ENCODE measurements at regions not wholly inside any gene's neighbourhood (a gene's known extent, or its start where the extent isn't known, plus 50 kb on each side); places are given as distances from the start of the nearest gene placed in this dataset.
A peak's percentile ranks its signal among the peaks of the same experiment; 100 is the strongest.

DNA sequence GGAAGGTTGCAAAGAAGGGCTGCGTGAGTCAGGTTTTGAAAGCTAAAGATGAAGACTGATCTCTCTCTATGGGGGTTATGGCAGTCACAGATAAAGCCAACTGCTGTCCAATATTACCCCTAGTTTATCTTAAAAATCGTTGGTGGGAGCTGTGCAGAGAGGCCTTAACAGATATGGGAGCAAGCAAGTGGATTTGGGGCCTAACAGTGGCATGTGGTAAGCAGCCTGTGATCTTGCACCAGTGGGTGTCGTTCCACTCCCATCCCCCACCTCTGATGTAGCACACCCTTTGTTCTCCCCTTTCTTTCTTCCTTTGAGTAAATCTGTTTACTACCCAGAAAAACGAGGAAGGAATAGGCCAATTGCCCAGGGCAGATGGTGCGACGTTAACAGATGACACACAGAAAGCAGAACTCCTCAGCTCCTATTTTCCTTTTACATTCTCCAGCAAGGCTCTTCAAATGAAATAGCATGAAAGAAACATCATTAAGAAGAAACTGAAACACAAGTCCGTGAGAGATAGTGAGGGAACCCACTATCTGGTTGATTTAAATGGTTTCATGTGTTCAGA is 274.1 kb upstream of the CITED2 start:
- Histone ChIP-seq H3K9me3 (replicated peaks; ENCODE audit: control insufficient read depth, insufficient read depth, low read depth, low read length) (no peaks in the 10 kb centered on the region), H3K36me3 (ENCODE audit: control insufficient read depth, insufficient read depth, low read length) (no peaks in the 10 kb centered on the region), H3K4me1 (replicated peaks in 1 of 2; ENCODE audit: control insufficient read depth in 2 of 2, insufficient read depth in 2 of 2, low read length in 2 of 2) (peaks cover 25 to 54% of the 10 kb centered on the region in 2 experiments), H3K9me1 (ENCODE audit: control insufficient read depth, insufficient read depth, low read length) (no peaks in the 10 kb centered on the region), H3K4me3 (no peak overlapping the region), H2AFZ (ENCODE audit: low read depth, low read length) (peak overlapping the region; percentile 87), H3K9ac (ENCODE audit: insufficient read depth in 1 of 2, low read depth in 2 of 2, low read length in 2 of 2) (peak overlapping the region; percentile 59 to 66; a peak in 3 of 4 replicates), H4K20me1 (replicated peaks; ENCODE audit: control insufficient read depth, insufficient read depth, low read length) (no peaks in the 10 kb centered on the region), H3K79me2 (ENCODE audit: control insufficient read depth, insufficient read depth, low read length) (no peaks in the 10 kb centered on the region), H3K27ac (ENCODE audit: extremely low read depth, low read depth, low read length) (peak overlapping the region; percentile 84), H3K4me2 (ENCODE audit: insufficient read depth, low read length) (peak overlapping the region; percentile 75), H3K27me3 (ENCODE audit: control insufficient read depth in 2 of 2, insufficient read depth in 2 of 2, low read length in 2 of 2) (no peaks in the 10 kb centered on the region)
- FAIRE-seq (peak; percentile 77), ATAC-seq (peak; percentile 81), DNase-seq (ENCODE audit: extremely low read depth in 1 of 4, low spot score in 3 of 4) (peak; percentile 53 to 92 (median 72))
- intact Hi-C loops (cut with micrococcal nuclease) = loop anchor here (1.0 to 5.0 kb wide), 4 partner anchors 61 to 273 kb away; no protein-coding TSS in a partner anchor
- BruUV-seq (replicated peaks) = no TSS peak
- in situ Hi-C loops (cut with MboI) = no loop called here
- CTCF ChIA-PET (ENCODE audit: low intra/inter-chr PET ratio) = no interaction called here
- POLR2A ChIA-PET = interaction anchor here (0.7 to 2.1 kb wide), 4 partner anchors 11 to 274 kb away, joined by 3 to 14 read pairs (median 4); partner anchors contain the start of gene CITED2
- WGBS (ENCODE audit: insufficient coverage, low coverage, missing lambda C conversion rate) = 0% methylated on average over 7 of the region's 7 CpGs
- TF ChIP-seq CBX2 (IDR thresholded peaks at IDR 0.05; ENCODE audit: insufficient read depth, low read length, poor library complexity, severe bottlenecking) (no peak), DDX20 (tag; IDR thresholded peaks at IDR 0.05; ENCODE audit: low read depth) (no peak), TAF15 (IDR thresholded peaks at IDR 0.05; ENCODE audit: low read depth, low read length) (no peak), ZNF77 (CRISPR knock-in tag; IDR thresholded peaks at IDR 0.05) (no peak), TRIM28 (IDR thresholded peaks at IDR 0.05) (no peak; the same call in 1 of the 2 replicates), NFYB (IDR thresholded peaks at IDR 0.05; ENCODE audit: extremely low read depth, insufficient read length) (no peak), ZNF175 (CRISPR knock-in tag; IDR thresholded peaks at IDR 0.05; ENCODE audit: low read depth) (0 out of 2 replicates have a peak, but pooled peaks have one; percentile 46), SIRT6 (IDR thresholded peaks at IDR 0.05; ENCODE audit: low read depth, low read length) (no peak), PHF20 (IDR thresholded peaks at IDR 0.05; ENCODE audit: partially characterized antibody) (no peak), RAD51 (IDR thresholded peaks at IDR 0.05; ENCODE audit: borderline replicate concordance, low read depth) (no peak), ZNF696 (CRISPR knock-in tag; conservative IDR thresholded peaks at IDR 0.05) (no peak), ZNF766 (CRISPR knock-in tag; conservative IDR thresholded peaks at IDR 0.05) (peak; percentile 82)
- TF ChIP-seq, protein P1, sequence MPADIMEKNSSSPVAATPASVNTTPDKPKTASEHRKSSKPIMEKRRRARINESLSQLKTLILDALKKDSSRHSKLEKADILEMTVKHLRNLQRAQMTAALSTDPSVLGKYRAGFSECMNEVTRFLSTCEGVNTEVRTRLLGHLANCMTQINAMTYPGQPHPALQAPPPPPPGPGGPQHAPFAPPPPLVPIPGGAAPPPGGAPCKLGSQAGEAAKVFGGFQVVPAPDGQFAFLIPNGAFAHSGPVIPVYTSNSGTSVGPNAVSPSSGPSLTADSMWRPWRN (IDR thresholded peaks at IDR 0.05; ENCODE audit: low read depth) = peak; percentile 66
- TF ChIP-seq, protein P2, sequence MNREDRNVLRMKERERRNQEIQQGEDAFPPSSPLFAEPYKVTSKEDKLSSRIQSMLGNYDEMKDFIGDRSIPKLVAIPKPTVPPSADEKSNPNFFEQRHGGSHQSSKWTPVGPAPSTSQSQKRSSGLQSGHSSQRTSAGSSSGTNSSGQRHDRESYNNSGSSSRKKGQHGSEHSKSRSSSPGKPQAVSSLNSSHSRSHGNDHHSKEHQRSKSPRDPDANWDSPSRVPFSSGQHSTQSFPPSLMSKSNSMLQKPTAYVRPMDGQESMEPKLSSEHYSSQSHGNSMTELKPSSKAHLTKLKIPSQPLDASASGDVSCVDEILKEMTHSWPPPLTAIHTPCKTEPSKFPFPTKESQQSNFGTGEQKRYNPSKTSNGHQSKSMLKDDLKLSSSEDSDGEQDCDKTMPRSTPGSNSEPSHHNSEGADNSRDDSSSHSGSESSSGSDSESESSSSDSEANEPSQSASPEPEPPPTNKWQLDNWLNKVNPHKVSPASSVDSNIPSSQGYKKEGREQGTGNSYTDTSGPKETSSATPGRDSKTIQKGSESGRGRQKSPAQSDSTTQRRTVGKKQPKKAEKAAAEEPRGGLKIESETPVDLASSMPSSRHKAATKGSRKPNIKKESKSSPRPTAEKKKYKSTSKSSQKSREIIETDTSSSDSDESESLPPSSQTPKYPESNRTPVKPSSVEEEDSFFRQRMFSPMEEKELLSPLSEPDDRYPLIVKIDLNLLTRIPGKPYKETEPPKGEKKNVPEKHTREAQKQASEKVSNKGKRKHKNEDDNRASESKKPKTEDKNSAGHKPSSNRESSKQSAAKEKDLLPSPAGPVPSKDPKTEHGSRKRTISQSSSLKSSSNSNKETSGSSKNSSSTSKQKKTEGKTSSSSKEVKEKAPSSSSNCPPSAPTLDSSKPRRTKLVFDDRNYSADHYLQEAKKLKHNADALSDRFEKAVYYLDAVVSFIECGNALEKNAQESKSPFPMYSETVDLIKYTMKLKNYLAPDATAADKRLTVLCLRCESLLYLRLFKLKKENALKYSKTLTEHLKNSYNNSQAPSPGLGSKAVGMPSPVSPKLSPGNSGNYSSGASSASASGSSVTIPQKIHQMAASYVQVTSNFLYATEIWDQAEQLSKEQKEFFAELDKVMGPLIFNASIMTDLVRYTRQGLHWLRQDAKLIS (CRISPR knock-in tag; IDR thresholded peaks at IDR 0.05) = no peak
- TF ChIP-seq, protein P3, sequence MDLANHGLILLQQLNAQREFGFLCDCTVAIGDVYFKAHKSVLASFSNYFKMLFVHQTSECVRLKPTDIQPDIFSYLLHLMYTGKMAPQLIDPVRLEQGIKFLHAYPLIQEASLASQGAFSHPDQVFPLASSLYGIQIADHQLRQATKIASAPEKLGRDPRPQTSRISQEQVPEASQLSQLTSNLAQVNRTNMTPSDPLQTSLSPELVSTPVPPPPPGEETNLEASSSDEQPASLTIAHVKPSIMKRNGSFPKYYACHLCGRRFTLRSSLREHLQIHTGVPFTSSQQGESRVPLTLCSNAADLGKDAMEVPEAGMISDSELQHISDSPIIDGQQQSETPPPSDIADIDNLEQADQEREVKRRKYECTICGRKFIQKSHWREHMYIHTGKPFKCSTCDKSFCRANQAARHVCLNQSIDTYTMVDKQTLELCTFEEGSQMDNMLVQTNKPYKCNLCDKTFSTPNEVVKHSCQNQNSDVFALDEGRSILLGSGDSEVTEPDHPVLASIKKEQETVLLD (IDR thresholded peaks at IDR 0.05) = peak; percentile 92
- TF ChIP-seq, protein P4, sequence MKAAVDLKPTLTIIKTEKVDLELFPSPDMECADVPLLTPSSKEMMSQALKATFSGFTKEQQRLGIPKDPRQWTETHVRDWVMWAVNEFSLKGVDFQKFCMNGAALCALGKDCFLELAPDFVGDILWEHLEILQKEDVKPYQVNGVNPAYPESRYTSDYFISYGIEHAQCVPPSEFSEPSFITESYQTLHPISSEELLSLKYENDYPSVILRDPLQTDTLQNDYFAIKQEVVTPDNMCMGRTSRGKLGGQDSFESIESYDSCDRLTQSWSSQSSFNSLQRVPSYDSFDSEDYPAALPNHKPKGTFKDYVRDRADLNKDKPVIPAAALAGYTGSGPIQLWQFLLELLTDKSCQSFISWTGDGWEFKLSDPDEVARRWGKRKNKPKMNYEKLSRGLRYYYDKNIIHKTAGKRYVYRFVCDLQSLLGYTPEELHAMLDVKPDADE (conservative IDR thresholded peaks at IDR 0.05; ENCODE audit: control insufficient read depth, low read depth, low read length) = no peak

Data from K562 (cell line).